ENCODE measurements at regions not wholly inside any gene's neighbourhood (a gene's known extent, or its start where the extent isn't known, plus 50 kb on each side); places are given as distances from the start of the nearest gene placed in this dataset.

DNA sequence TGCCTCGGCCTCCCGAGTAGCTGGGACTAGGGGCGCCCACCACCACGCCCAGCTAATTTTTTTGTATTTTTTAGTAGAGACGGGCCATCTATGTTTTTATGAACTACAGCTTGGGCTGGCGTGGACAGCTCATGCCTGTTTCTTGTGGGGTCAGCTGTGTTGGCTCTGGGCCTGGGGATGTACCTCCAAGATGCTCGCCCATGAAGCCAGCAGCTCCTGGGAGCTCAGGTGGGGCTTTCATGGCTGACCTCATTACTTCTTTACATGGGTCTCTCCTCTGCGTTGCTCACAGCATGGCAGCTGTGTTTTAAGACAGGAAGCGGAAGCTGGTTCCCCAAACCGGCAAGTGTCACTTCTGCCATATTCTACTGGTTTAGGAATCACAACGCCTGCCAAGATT, 203.1 kb downstream of the SOX11 start:
- H3K27me3 ChIP-seq = no peaks in the 10 kb centered on the region
- H3K27ac ChIP-seq = no peak overlapping the region
- no peaks in the 10 kb centered on the region for H3K36me3 ChIP-seq
- H3K4me3 ChIP-seq = no peak overlapping the region
- intact Hi-C loops (cut with DNase I) = no loop called here
- no peaks in the 10 kb centered on the region for H3K9me3 ChIP-seq
- no peaks in the 10 kb centered on the region for H3K4me1 ChIP-seq
- TF ChIP-seq, protein P1, sequence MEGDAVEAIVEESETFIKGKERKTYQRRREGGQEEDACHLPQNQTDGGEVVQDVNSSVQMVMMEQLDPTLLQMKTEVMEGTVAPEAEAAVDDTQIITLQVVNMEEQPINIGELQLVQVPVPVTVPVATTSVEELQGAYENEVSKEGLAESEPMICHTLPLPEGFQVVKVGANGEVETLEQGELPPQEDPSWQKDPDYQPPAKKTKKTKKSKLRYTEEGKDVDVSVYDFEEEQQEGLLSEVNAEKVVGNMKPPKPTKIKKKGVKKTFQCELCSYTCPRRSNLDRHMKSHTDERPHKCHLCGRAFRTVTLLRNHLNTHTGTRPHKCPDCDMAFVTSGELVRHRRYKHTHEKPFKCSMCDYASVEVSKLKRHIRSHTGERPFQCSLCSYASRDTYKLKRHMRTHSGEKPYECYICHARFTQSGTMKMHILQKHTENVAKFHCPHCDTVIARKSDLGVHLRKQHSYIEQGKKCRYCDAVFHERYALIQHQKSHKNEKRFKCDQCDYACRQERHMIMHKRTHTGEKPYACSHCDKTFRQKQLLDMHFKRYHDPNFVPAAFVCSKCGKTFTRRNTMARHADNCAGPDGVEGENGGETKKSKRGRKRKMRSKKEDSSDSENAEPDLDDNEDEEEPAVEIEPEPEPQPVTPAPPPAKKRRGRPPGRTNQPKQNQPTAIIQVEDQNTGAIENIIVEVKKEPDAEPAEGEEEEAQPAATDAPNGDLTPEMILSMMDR (IDR thresholded peaks at IDR 0.05) = no peak
- DNase-seq = no peak
- no peak overlapping the region for H3K9ac ChIP-seq (ENCODE audit: low read depth in 2 of 2, low read length in 2 of 2)

DNA sequence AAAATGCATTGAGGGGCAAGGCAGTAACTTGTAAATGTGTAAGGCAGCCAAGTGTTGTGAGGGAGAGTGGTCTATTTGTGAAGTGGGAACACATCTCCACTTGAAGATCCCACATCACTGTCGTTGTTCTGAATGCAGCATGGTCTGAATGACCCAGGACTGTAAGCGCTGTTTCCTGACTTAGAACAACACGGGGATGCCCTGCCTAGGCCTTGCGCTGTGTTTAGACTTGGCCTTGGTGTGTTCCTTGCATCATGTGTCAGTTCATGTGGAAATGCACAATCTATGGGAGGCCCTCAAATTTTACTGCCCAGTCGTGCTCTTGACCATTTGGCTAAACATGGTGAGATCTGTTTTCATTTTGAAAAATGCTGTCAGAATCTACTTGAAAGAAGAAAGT, 205.1 kb downstream of the SOX11 start:
- Histone ChIP-seq H3K4me1 (no peaks in the 10 kb centered on the region), H3K27ac (no peak overlapping the region), H3K4me3 (no peak overlapping the region), H3K27me3 (no peaks in the 10 kb centered on the region), H3K9me3 (no peaks in the 10 kb centered on the region), H3K36me3 (no peaks in the 10 kb centered on the region), H3K9ac (ENCODE audit: low read depth in 2 of 2, low read length in 2 of 2) (no peak overlapping the region)
- intact Hi-C loops (cut with DNase I) = no loop called here
- DNase-seq = no peak
- TF ChIP-seq, protein P1 (IDR thresholded peaks at IDR 0.05) = no peak

DNA sequence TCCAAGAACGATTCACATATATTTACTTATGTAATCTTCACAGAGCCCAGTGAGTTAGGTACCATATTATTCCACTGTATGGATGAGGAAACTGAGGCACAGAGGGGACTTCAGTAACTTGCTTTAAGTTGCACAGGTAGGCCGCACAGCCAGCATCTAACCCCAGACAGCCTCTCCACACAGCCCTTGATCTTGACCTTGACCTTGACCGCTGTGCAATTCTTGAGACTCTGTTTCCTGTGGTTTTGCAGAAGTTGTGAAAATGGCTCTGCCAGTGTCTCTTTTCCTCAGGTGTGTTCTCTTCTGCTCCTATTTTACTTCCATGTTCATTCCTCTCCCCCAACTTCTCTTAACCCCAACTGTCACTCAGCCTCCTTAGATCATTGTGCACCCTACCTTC, 206.5 kb downstream of the SOX11 start:
- Histone ChIP-seq H3K27ac (no peak overlapping the region), H3K9me3 (no peaks in the 10 kb centered on the region), H3K36me3 (no peaks in the 10 kb centered on the region), H3K4me3 (no peak overlapping the region), H3K9ac (ENCODE audit: low read depth in 2 of 2, low read length in 2 of 2) (no peak overlapping the region), H3K4me1 (no peaks in the 10 kb centered on the region), H3K27me3 (no peaks in the 10 kb centered on the region)
- intact Hi-C loops (cut with DNase I) = no loop called here
- TF ChIP-seq, protein P1 (IDR thresholded peaks at IDR 0.05) = no peak
- no peak for DNase-seq

DNA sequence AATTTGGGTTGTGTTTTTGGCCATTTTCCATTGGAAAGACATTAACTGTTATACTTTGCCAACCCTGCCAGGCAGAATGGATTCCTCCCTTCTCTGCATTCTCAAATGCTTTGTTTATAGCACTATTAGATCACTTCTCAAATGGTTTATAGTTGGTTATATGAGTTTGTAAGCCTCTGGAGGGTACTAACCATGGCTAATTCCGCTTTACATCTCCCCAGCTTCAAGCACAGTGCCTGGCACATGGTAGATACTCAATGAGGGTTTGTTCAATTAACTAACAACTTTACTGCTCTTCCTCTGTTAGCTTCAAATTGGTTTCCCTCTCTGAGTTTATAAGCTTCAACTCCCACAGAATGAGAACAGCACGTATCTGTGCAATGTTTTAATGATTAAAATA, 213.5 kb downstream of the SOX11 start:
- Histone ChIP-seq H3K4me1 (no peaks in the 10 kb centered on the region), H3K27me3 (no peaks in the 10 kb centered on the region), H3K36me3 (no peaks in the 10 kb centered on the region), H3K27ac (no peak overlapping the region), H3K9ac (ENCODE audit: low read depth in 2 of 2, low read length in 2 of 2) (no peak overlapping the region), H3K9me3 (no peaks in the 10 kb centered on the region), H3K4me3 (no peak overlapping the region)
- intact Hi-C loops (cut with DNase I) = no loop called here
- TF ChIP-seq, protein P1 (IDR thresholded peaks at IDR 0.05) = no peak
- no peak for DNase-seq

DNA sequence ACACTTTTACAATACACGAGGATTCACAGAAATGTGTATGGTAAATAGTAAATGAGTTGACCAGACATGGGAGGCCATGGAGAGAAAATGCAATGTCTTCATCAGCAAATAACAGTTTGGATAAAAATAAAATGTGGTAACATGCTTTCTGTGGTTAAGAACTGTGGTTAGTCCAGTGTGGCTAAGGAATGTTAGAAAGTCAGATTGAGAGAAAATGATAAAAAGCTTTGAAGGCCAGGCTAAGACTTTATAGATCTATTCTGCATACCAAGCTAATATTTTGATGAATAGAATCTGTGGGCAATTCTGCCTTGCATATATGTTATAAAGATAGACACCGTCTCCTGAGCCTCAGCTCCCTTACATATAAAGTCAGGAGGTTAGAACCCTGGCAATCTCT, 215.9 kb downstream of the SOX11 start:
- DNase-seq = no peak
- intact Hi-C loops (cut with DNase I) = no loop called here
- H3K4me3 ChIP-seq = no peak overlapping the region
- no peaks in the 10 kb centered on the region for H3K9me3 ChIP-seq
- H3K36me3 ChIP-seq = no peaks in the 10 kb centered on the region
- H3K9ac ChIP-seq (ENCODE audit: low read depth in 2 of 2, low read length in 2 of 2) = no peak overlapping the region
- TF ChIP-seq, protein P1 (IDR thresholded peaks at IDR 0.05) = no peak
- H3K27ac ChIP-seq = no peak overlapping the region
- no peaks in the 10 kb centered on the region for H3K27me3 ChIP-seq
- no peaks in the 10 kb centered on the region for H3K4me1 ChIP-seq

DNA sequence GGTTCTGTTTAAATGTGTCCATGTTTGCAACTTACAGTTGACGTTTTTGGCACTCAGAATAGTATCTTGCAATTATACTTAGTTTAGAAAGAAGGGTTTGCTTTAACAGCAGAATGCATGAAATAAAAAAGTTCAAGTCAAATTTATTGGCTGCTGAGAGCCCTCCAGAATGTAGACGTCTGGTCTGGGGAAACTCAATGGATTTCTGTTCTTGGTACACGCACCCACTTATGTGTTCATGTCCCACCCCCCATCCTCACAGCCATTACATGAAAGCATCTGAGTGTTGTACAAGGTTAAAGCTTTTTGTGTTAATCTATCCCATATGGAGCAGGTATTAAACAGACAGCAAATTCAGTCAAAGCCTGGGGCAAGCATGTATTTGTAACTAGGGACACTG, 219.5 kb downstream of the SOX11 start:
- Histone ChIP-seq H3K27me3 (no peaks in the 10 kb centered on the region), H3K4me3 (no peak overlapping the region), H3K9ac (ENCODE audit: low read depth in 2 of 2, low read length in 2 of 2) (no peak overlapping the region), H3K27ac (no peak overlapping the region), H3K36me3 (no peaks in the 10 kb centered on the region), H3K9me3 (no peaks in the 10 kb centered on the region), H3K4me1 (no peaks in the 10 kb centered on the region)
- no peak for DNase-seq
- intact Hi-C loops (cut with DNase I) = no loop called here
- TF ChIP-seq, protein P1 (IDR thresholded peaks at IDR 0.05) = no peak
